ENCODE measurements at regions not wholly inside any gene's neighbourhood (a gene's known extent, or its start where the extent isn't known, plus 50 kb on each side); places are given as distances from the start of the nearest gene placed in this dataset.

- TF ChIP-seq, protein P1, sequence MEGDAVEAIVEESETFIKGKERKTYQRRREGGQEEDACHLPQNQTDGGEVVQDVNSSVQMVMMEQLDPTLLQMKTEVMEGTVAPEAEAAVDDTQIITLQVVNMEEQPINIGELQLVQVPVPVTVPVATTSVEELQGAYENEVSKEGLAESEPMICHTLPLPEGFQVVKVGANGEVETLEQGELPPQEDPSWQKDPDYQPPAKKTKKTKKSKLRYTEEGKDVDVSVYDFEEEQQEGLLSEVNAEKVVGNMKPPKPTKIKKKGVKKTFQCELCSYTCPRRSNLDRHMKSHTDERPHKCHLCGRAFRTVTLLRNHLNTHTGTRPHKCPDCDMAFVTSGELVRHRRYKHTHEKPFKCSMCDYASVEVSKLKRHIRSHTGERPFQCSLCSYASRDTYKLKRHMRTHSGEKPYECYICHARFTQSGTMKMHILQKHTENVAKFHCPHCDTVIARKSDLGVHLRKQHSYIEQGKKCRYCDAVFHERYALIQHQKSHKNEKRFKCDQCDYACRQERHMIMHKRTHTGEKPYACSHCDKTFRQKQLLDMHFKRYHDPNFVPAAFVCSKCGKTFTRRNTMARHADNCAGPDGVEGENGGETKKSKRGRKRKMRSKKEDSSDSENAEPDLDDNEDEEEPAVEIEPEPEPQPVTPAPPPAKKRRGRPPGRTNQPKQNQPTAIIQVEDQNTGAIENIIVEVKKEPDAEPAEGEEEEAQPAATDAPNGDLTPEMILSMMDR (IDR thresholded peaks at IDR 0.05; ENCODE audit: borderline replicate concordance, extremely low read depth, low read length, poor library complexity, severe bottlenecking) = no peak
- no peak for TF ChIP-seq EZH2 (IDR thresholded peaks at IDR 0.05; ENCODE audit: borderline replicate concordance, low read depth, low read length, severe bottlenecking)
Observed at GRCh38 chr20:7828437-7828836, 111.8 kb downstream of the HAO1 start.

Data from DND-41 (cell line).